ENCODE measurements at regions not wholly inside any gene's neighbourhood (a gene's known extent, or its start where the extent isn't known, plus 50 kb on each side); places are given as distances from the start of the nearest gene placed in this dataset.

DNA sequence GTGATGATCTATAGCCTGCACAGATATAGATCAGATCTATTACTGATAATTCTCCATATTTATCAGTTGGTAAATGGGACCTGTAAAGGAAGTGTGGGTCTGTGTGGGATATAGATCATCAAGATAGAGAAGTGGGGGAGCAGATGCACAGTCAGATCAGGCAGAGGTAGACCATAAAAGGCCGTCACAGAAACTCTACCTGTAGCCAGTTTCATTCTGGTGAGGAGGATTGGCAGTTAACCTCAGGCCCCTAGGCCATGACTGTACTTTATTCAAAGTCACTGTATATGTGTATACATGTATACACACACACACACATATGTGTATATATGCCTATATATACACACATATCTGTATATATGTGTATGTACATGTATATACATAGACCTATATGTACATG is 69.1 kb downstream of the ADM start:
- Mint-ChIP-seq H3K4me3 (no peak overlapping the region), H3K27me3 (ENCODE audit: low read depth) (no peaks in the 10 kb centered on the region; the same call in 1 of the 2 replicates), H3K27ac (no peak overlapping the region), H3K36me3 (ENCODE audit: insufficient read depth in 1 of 3, low read depth in 3 of 3) (peaks cover 3 to 21% (median 6%) of the 10 kb centered on the region in 3 experiments; a peak in 3 of 7 replicates), H3K4me1 (peaks cover 0 to 3% of the 10 kb centered on the region in 2 experiments; a peak in 1 of 4 replicates), H3K9me3 (peaks cover 4 to 7% of the 10 kb centered on the region in 2 experiments; a peak in 3 of 5 replicates)
- H3K18ac ChIP-seq (ENCODE audit: insufficient read length, low read depth, low read length), result no peak overlapping the region
- no peak overlapping the region for H2BK20ac ChIP-seq (ENCODE audit: low read depth, low read length, poor library complexity, severe bottlenecking)
- no peak overlapping the region for H2AFZ ChIP-seq (ENCODE audit: low read length)
- no peak for DNase-seq
- H3K23ac ChIP-seq (ENCODE audit: insufficient read length, low read depth, low read length), result no peak overlapping the region
- H3K4me1 ChIP-seq (ENCODE audit: insufficient read depth, low read length), result no peaks in the 10 kb centered on the region
- WGBS (ENCODE audit: extremely low coverage, insufficient read length, low lambda C conversion rate), result no CpG with 5 or more reads among the region's 1 CpG
- H3K56ac ChIP-seq (ENCODE audit: insufficient read length, low read depth, low read length), result no peak overlapping the region
- H2BK120ac ChIP-seq (ENCODE audit: low read depth, low read length, poor library complexity, severe bottlenecking), result no peak overlapping the region
- H3K9ac ChIP-seq (ENCODE audit: extremely low read depth, insufficient read length, low read length), result no peak overlapping the region
- no peak overlapping the region for H2BK15ac ChIP-seq (ENCODE audit: low read depth, low read length)
- H4K20me1 ChIP-seq (ENCODE audit: control insufficient read depth, insufficient read depth, insufficient read length), result peaks cover 4% of the 10 kb centered on the region
- TF ChIP-seq, protein P1, sequence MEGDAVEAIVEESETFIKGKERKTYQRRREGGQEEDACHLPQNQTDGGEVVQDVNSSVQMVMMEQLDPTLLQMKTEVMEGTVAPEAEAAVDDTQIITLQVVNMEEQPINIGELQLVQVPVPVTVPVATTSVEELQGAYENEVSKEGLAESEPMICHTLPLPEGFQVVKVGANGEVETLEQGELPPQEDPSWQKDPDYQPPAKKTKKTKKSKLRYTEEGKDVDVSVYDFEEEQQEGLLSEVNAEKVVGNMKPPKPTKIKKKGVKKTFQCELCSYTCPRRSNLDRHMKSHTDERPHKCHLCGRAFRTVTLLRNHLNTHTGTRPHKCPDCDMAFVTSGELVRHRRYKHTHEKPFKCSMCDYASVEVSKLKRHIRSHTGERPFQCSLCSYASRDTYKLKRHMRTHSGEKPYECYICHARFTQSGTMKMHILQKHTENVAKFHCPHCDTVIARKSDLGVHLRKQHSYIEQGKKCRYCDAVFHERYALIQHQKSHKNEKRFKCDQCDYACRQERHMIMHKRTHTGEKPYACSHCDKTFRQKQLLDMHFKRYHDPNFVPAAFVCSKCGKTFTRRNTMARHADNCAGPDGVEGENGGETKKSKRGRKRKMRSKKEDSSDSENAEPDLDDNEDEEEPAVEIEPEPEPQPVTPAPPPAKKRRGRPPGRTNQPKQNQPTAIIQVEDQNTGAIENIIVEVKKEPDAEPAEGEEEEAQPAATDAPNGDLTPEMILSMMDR (conservative IDR thresholded peaks at IDR 0.05), result no peak
- no peak overlapping the region for H3K27ac ChIP-seq (ENCODE audit: insufficient read length, low read depth, low read length)
- H2AK5ac ChIP-seq (ENCODE audit: insufficient read length, low read length), result no peak overlapping the region
- H3K4me2 ChIP-seq (ENCODE audit: insufficient read depth, insufficient read length, low read length), result no peak overlapping the region
- H4K5ac ChIP-seq (ENCODE audit: insufficient read length, low read depth, low read length), result no peak overlapping the region
- no peak overlapping the region for H2BK5ac ChIP-seq (ENCODE audit: insufficient read length, low read length)
- H4K91ac ChIP-seq (ENCODE audit: insufficient read length, low read depth, low read length), result no peak overlapping the region
- H3K23me2 ChIP-seq (ENCODE audit: insufficient read length, low read depth, low read length, poor library complexity, severe bottlenecking), result no peaks in the 10 kb centered on the region
- no peak overlapping the region for H4K8ac ChIP-seq (replicated peaks; ENCODE audit: insufficient read length, low read depth, low read length)
- no peak overlapping the region for H3K4ac ChIP-seq (ENCODE audit: low read depth, low read length)
- no peak overlapping the region for H2BK12ac ChIP-seq (ENCODE audit: insufficient read length, low read depth, low read length)
- H3T11ph ChIP-seq (ENCODE audit: low read length), result no peak overlapping the region
- no peaks in the 10 kb centered on the region for H3K9me3 ChIP-seq (ENCODE audit: control insufficient read depth, low read depth, low read length)
- no peaks in the 10 kb centered on the region for H3K79me1 ChIP-seq (ENCODE audit: insufficient read depth, low read depth, low read length, poor library complexity, severe bottlenecking)
- H3K27me3 ChIP-seq (ENCODE audit: insufficient read depth, low read length), result no peaks in the 10 kb centered on the region
- no peaks in the 10 kb centered on the region for H3K79me2 ChIP-seq (ENCODE audit: insufficient read depth, low read length)
- H3K14ac ChIP-seq (ENCODE audit: insufficient read depth, low read length), result no peak overlapping the region

All from H9 (cell line).